GM23338 (cell line): ENCODE measurements at regions not wholly inside any gene's neighbourhood (a gene's known extent, or its start where the extent isn't known, plus 50 kb on each side); places are given as distances from the start of the nearest gene placed in this dataset.

Experiments
- ATAC-seq: fragments of 200-7000 bp; cut with Tn5 transposase; 3 replicates; pipeline ENCODE4 v1.9.1; 2020
- DNase-seq: peaks from one replicate; pipeline ENCODE4 v3.0.0-alpha.2; 2015; ENCODE audit warnings: low spot score
- H2AFZ ChIP-seq: fragments of 200-600 bp; sonication (generic); 2 replicates; pipeline ENCODE4 v1.8.0; 2016; ENCODE audit warnings: antibody characterized with exemption, mild to moderate bottlenecking, moderate library complexity
- H3F3A ChIP-seq: fragments of 200-600 bp; sonication (generic); replicated peaks from 2 replicates; pipeline ENCODE4 v1.8.0; 2017; ENCODE audit warnings: antibody characterized with exemption, mixed run types, low read depth
- H3K27ac ChIP-seq: fragments of 200-600 bp; sonication (generic); 2 replicates; pipeline ENCODE4 v1.6.1; 2016; ENCODE audit warnings: low read depth
- H3K27me3 ChIP-seq: fragments of 200-600 bp; sonication (generic); 2 replicates; pipeline ENCODE4 v1.8.0; 2016; ENCODE audit warnings: mild to moderate bottlenecking, mixed run types, moderate library complexity; ENCODE audit not compliant: insufficient read depth
- H3K36me3 ChIP-seq: fragments of 200-600 bp; sonication (generic); 2 replicates; pipeline ENCODE4 v1.8.0; 2016; ENCODE audit warnings: mild to moderate bottlenecking; ENCODE audit not compliant: insufficient read depth
- H3K4me1 ChIP-seq: fragments of 200-600 bp; sonication (generic); 2 replicates; pipeline ENCODE4 v1.8.0; 2016; ENCODE audit warnings: mild to moderate bottlenecking, moderate library complexity; ENCODE audit not compliant: insufficient read depth
- H3K4me2 ChIP-seq: fragments of 200-600 bp; sonication (generic); 2 replicates; pipeline ENCODE4 v1.7.1; 2017; ENCODE audit warnings: mixed run types
- H3K4me3 ChIP-seq: fragments of 200-600 bp; sonication (generic); 2 replicates; pipeline ENCODE4 v1.6.1; 2016; ENCODE audit warnings: mixed run types
- H3K79me2 ChIP-seq: fragments of 200-600 bp; sonication (generic); replicated peaks from 2 replicates; pipeline ENCODE4 v1.8.0; 2017; ENCODE audit warnings: mild to moderate bottlenecking; ENCODE audit not compliant: insufficient read depth
- H3K9me2 ChIP-seq: fragments of 200-600 bp; sonication (generic); 2 replicates; pipeline ENCODE4 v1.8.0; 2017; ENCODE audit not compliant: insufficient read depth
- H4K20me1 ChIP-seq: fragments of 200-600 bp; sonication (generic); replicated peaks from 2 replicates; pipeline ENCODE4 v1.8.0; 2017; ENCODE audit warnings: mild to moderate bottlenecking; ENCODE audit not compliant: insufficient read depth
- H3K27ac Mint-ChIP-seq: 2 replicates; pipeline ENCODE4 v1.8.0; 2020; ENCODE audit warnings: inconsistent platforms, mild to moderate bottlenecking, moderate library complexity, mixed read lengths
- H3K27me3 Mint-ChIP-seq: 3 replicates; pipeline ENCODE4 v1.8.0; 2022; ENCODE audit warnings: low read depth, mild to moderate bottlenecking, moderate library complexity, mixed read lengths, inconsistent platforms; ENCODE audit not compliant: insufficient read depth, poor library complexity
- H3K36me3 Mint-ChIP-seq: 3 replicates; pipeline ENCODE4 v1.8.0; 2021; ENCODE audit warnings: low read depth, mild to moderate bottlenecking, inconsistent platforms, moderate library complexity, mixed read lengths
- H3K4me1 Mint-ChIP-seq: 3 replicates; pipeline ENCODE4 v1.8.0; 2020; ENCODE audit warnings: mild to moderate bottlenecking, inconsistent platforms, mixed read lengths
- H3K4me3 Mint-ChIP-seq: 3 replicates; pipeline ENCODE4 v1.8.0; 2021; ENCODE audit warnings: moderate library complexity, mild to moderate bottlenecking, inconsistent platforms, mixed read lengths
- H3K9me3 Mint-ChIP-seq: 3 replicates; pipeline ENCODE4 v1.8.0; 2020; ENCODE audit warnings: moderate library complexity, mild to moderate bottlenecking, inconsistent platforms, mixed read lengths
- CREB1 ChIP-seq: fragments of 250-450 bp; sonication (Bioruptor Pico); IDR thresholded peaks from 2 replicates; pipeline ENCODE4 v1.5.0; 2020; ENCODE audit warnings: low read depth, mild to moderate bottlenecking, moderate library complexity
- EZH2 ChIP-seq: fragments of 200-600 bp; sonication (generic); IDR thresholded peaks from one replicate; pipeline ENCODE4 v1.8.0; 2017; ENCODE audit warnings: antibody characterized with exemption, mild to moderate bottlenecking, low read depth; ENCODE audit not compliant: unreplicated experiment
- EZH2phosphoT487 ChIP-seq: fragments of 200-600 bp; sonication (generic); IDR thresholded peaks from one replicate; pipeline ENCODE4 v1.8.1; 2018; ENCODE audit warnings: antibody characterized with exemption; ENCODE audit not compliant: unreplicated experiment
- JUNB ChIP-seq: IDR thresholded peaks from one replicate; pipeline ENCODE4 v1.6.1; 2016; ENCODE audit warnings: antibody characterized with exemption; ENCODE audit not compliant: unreplicated experiment
- NANOG ChIP-seq: IDR thresholded peaks from 2 replicates; pipeline ENCODE4 v1.6.1; 2016; ENCODE audit warnings: antibody characterized with exemption, borderline replicate concordance
- POLR2AphosphoS5 ChIP-seq: IDR thresholded peaks from 2 replicates; pipeline ENCODE4 v1.6.1; 2016; ENCODE audit warnings: antibody characterized with exemption, low read depth
- STAT1 ChIP-seq: IDR thresholded peaks from one replicate; pipeline ENCODE4 v1.6.1; 2016; ENCODE audit warnings: antibody characterized with exemption; ENCODE audit not compliant: unreplicated experiment
- ZNF114 ChIP-seq: fragments of 250-450 bp; sonication (Bioruptor Pico); IDR thresholded peaks from 2 replicates; pipeline ENCODE4 v1.5.0; 2020; ENCODE audit warnings: mild to moderate bottlenecking, moderate library complexity
- ZNF331 ChIP-seq: fragments of 250-450 bp; sonication (Bioruptor Pico); IDR thresholded peaks from 2 replicates; pipeline ENCODE4 v1.5.0; 2020; ENCODE audit warnings: low read depth, mild to moderate bottlenecking, moderate library complexity
- TF ChIP-seq, protein P1 (sequence below): fragments of 250-450 bp; sonication (Bioruptor Pico); IDR thresholded peaks from 2 replicates; pipeline ENCODE4 v1.5.0; 2020; ENCODE audit warnings: mild to moderate bottlenecking, moderate library complexity
- TF ChIP-seq, protein P2 (sequence below): IDR thresholded peaks from 2 replicates; pipeline ENCODE4 v1.6.1; 2016; ENCODE audit warnings: antibody characterized with exemption
- TF ChIP-seq, protein P3 (sequence below), 2 experiments: fragments of 200-600 bp in 1 of 2; sonication (generic) in 1 of 2; conservative IDR thresholded peaks; 2 replicates each; pipeline versions ENCODE4 v1.5.1 to v1.6.1; 2016 to 2017; ENCODE audit warnings: antibody characterized with exemption in 2 of 2, low read depth in 2 of 2, mild to moderate bottlenecking in 2 of 2, moderate library complexity in 1 of 2

DNA sequence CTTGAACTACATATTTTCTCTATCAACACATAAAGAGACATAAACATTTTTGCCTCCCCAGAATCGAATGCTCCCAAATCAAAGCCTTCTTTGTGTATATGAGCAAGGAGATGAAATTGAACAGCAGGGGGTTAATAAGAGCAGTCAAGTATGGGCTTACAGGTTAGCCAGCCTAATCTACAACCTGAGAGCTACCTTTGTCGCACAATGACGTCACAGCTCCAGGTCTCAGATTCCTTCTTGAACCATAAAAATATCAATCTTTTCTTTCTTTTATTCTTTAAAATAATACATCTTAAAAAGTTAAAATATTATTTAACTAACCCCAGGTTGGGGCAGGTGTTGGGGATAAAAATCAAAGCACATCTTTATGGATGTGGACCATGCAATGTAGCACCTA, 482.9 kb upstream of the CDH11 start:
- no peaks in the 10 kb centered on the region for H3K27me3 Mint-ChIP-seq

DNA sequence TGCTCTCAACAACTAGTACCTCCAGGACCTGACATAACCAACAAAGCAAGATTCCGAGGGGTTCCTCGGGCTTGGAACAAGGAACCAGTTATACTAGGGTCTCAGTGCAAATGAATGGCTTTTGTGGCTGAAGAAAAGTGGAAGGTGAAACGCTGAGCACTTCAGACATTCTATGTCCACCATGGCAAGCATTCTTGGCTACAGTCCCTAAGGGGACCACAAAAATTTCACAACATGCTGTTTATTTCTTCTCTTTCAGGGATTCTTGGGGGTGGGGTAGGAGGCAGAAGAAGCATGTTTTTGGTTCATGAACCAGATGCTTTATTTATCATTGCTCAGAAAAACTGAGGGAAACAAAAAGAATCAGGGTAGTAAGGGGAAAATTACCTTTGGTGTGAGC, 479.9 kb upstream of the CDH11 start:
- H3F3A ChIP-seq = no peaks in the 10 kb centered on the region
- Mint-ChIP-seq H3K4me1 (peaks cover 3% of the 10 kb centered on the region; the same call in 2 of the 3 replicates), H3K27me3 (no peaks in the 10 kb centered on the region), H3K4me3 (no peak overlapping the region), H3K27ac (no peak overlapping the region), H3K9me3 (no peaks in the 10 kb centered on the region; the same call in 2 of the 3 replicates), H3K36me3 (no peaks in the 10 kb centered on the region)
- H3K27ac ChIP-seq = no peak overlapping the region
- no peak for DNase-seq
- no peaks in the 10 kb centered on the region for H3K27me3 ChIP-seq
- no peak overlapping the region for H2AFZ ChIP-seq
- no peaks in the 10 kb centered on the region for H4K20me1 ChIP-seq
- H3K79me2 ChIP-seq = no peaks in the 10 kb centered on the region
- H3K4me1 ChIP-seq = no peaks in the 10 kb centered on the region
- 0 out of 2 replicates have a peak, but pooled peaks cover 4% of the 10 kb centered on the region for H3K9me2 ChIP-seq
- H3K4me3 ChIP-seq = no peak overlapping the region
- H3K36me3 ChIP-seq = no peaks in the 10 kb centered on the region
- no peak overlapping the region for H3K4me2 ChIP-seq
- no peak for ATAC-seq
- TF ChIP-seq EZH2 = no peak
- TF ChIP-seq JUNB = no peak
- TF ChIP-seq ZNF331 (CRISPR knock-in tag) = no peak
- TF ChIP-seq, protein P1, sequence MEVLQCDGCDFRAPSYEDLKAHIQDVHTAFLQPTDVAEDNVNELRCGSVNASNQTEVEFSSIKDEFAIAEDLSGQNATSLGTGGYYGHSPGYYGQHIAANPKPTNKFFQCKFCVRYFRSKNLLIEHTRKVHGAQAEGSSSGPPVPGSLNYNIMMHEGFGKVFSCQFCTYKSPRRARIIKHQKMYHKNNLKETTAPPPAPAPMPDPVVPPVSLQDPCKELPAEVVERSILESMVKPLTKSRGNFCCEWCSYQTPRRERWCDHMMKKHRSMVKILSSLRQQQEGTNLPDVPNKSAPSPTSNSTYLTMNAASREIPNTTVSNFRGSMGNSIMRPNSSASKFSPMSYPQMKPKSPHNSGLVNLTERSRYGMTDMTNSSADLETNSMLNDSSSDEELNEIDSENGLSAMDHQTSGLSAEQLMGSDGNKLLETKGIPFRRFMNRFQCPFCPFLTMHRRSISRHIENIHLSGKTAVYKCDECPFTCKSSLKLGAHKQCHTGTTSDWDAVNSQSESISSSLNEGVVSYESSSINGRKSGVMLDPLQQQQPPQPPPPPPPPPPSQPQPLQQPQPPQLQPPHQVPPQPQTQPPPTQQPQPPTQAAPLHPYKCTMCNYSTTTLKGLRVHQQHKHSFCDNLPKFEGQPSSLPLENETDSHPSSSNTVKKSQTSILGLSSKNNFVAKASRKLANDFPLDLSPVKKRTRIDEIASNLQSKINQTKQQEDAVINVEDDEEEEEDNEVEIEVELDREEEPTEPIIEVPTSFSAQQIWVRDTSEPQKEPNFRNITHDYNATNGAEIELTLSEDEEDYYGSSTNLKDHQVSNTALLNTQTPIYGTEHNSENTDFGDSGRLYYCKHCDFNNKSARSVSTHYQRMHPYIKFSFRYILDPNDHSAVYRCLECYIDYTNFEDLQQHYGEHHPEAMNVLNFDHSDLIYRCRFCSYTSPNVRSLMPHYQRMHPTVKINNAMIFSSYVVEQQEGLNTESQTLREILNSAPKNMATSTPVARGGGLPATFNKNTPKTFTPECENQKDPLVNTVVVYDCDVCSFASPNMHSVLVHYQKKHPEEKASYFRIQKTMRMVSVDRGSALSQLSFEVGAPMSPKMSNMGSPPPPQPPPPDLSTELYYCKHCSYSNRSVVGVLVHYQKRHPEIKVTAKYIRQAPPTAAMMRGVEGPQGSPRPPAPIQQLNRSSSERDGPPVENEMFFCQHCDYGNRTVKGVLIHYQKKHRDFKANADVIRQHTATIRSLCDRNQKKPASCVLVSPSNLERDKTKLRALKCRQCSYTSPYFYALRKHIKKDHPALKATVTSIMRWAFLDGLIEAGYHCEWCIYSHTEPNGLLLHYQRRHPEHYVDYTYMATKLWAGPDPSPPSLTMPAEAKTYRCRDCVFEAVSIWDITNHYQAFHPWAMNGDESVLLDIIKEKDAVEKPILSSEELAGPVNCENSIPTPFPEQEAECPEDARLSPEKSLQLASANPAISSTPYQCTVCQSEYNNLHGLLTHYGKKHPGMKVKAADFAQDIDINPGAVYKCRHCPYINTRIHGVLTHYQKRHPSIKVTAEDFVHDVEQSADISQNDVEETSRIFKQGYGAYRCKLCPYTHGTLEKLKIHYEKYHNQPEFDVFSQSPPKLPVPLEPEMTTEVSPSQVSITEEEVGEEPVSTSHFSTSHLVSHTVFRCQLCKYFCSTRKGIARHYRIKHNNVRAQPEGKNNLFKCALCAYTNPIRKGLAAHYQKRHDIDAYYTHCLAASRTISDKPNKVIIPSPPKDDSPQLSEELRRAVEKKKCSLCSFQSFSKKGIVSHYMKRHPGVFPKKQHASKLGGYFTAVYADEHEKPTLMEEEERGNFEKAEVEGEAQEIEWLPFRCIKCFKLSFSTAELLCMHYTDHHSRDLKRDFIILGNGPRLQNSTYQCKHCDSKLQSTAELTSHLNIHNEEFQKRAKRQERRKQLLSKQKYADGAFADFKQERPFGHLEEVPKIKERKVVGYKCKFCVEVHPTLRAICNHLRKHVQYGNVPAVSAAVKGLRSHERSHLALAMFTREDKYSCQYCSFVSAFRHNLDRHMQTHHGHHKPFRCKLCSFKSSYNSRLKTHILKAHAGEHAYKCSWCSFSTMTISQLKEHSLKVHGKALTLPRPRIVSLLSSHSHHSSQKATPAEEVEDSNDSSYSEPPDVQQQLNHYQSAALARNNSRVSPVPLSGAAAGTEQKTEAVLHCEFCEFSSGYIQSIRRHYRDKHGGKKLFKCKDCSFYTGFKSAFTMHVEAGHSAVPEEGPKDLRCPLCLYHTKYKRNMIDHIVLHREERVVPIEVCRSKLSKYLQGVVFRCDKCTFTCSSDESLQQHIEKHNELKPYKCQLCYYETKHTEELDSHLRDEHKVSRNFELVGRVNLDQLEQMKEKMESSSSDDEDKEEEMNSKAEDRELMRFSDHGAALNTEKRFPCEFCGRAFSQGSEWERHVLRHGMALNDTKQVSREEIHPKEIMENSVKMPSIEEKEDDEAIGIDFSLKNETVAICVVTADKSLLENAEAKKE = no peak

More for the DNA sequence above, 482.9 kb upstream of the CDH11 start:
- Histone ChIP-seq H3K27me3 (no peaks in the 10 kb centered on the region), H4K20me1 (no peaks in the 10 kb centered on the region), H3K9me2 (peaks cover 4% of the 10 kb centered on the region; the same call in 1 of the 2 replicates), H3K4me2 (no peak overlapping the region), H3K79me2 (no peaks in the 10 kb centered on the region), H3K36me3 (no peaks in the 10 kb centered on the region), H3K4me3 (no peak overlapping the region), H3K27ac (no peak overlapping the region), H2AFZ (no peak overlapping the region), H3F3A (no peaks in the 10 kb centered on the region), H3K4me1 (no peaks in the 10 kb centered on the region)
- Mint-ChIP-seq H3K4me3 (no peak overlapping the region), H3K36me3 (no peaks in the 10 kb centered on the region), H3K27ac (no peak overlapping the region), H3K9me3 (no peaks in the 10 kb centered on the region; the same call in 2 of the 3 replicates), H3K4me1 (peaks cover 3% of the 10 kb centered on the region; the same call in 2 of the 3 replicates)
- ATAC-seq (no peak), DNase-seq (no peak)
- TF ChIP-seq, protein P2, sequence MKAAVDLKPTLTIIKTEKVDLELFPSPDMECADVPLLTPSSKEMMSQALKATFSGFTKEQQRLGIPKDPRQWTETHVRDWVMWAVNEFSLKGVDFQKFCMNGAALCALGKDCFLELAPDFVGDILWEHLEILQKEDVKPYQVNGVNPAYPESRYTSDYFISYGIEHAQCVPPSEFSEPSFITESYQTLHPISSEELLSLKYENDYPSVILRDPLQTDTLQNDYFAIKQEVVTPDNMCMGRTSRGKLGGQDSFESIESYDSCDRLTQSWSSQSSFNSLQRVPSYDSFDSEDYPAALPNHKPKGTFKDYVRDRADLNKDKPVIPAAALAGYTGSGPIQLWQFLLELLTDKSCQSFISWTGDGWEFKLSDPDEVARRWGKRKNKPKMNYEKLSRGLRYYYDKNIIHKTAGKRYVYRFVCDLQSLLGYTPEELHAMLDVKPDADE = no peak
- no peak for TF ChIP-seq JUNB
- no peak for TF ChIP-seq STAT1
- no peak for TF ChIP-seq CREB1 (CRISPR knock-in tag)
- no peak for TF ChIP-seq ZNF114
- no peak for TF ChIP-seq NANOG
- TF ChIP-seq EZH2phosphoT487 = no peak
- TF ChIP-seq EZH2 = no peak
- TF ChIP-seq POLR2AphosphoS5 = no peak
- TF ChIP-seq, protein P3, sequence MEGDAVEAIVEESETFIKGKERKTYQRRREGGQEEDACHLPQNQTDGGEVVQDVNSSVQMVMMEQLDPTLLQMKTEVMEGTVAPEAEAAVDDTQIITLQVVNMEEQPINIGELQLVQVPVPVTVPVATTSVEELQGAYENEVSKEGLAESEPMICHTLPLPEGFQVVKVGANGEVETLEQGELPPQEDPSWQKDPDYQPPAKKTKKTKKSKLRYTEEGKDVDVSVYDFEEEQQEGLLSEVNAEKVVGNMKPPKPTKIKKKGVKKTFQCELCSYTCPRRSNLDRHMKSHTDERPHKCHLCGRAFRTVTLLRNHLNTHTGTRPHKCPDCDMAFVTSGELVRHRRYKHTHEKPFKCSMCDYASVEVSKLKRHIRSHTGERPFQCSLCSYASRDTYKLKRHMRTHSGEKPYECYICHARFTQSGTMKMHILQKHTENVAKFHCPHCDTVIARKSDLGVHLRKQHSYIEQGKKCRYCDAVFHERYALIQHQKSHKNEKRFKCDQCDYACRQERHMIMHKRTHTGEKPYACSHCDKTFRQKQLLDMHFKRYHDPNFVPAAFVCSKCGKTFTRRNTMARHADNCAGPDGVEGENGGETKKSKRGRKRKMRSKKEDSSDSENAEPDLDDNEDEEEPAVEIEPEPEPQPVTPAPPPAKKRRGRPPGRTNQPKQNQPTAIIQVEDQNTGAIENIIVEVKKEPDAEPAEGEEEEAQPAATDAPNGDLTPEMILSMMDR (conservative IDR thresholded peaks at IDR 0.05; ENCODE audit: low read depth in 2 of 2) = no peak
